ENCODE measurements at regions not wholly inside any gene's neighbourhood (a gene's known extent, or its start where the extent isn't known, plus 50 kb on each side); places are given as distances from the start of the nearest gene placed in this dataset.

- Histone ChIP-seq H3K27me3 (ENCODE audit: insufficient read depth, low read length) (no peaks in the 10 kb centered on the region), H3K27ac (ENCODE audit: low read depth, low read length) (no peak overlapping the region), H2AK5ac (ENCODE audit: low read length) (no peak overlapping the region), H4K12ac (ENCODE audit: low read depth, low read length) (no peak overlapping the region), H3K36me3 (ENCODE audit: control insufficient read depth in 1 of 2, insufficient read depth in 2 of 2, low read length in 2 of 2) (no peaks in the 10 kb centered on the region), H4K8ac (ENCODE audit: low read depth, low read length) (no peak overlapping the region), H3K4ac (ENCODE audit: low read depth, low read length) (no peak overlapping the region), H2AFZ (ENCODE audit: insufficient read depth, low read length, poor library complexity) (no peak overlapping the region), H3K79me2 (ENCODE audit: control insufficient read depth, insufficient read depth, low read length, poor library complexity) (no peaks in the 10 kb centered on the region), H2BK12ac (ENCODE audit: low read length) (no peak overlapping the region), H3K4me1 (ENCODE audit: control insufficient read depth in 1 of 2, insufficient read depth in 2 of 2, low read length in 2 of 2) (no peaks in the 10 kb centered on the region), H2BK120ac (ENCODE audit: insufficient read depth, low read length, poor library complexity) (no peak overlapping the region), H4K91ac (ENCODE audit: low read depth, low read length) (no peak overlapping the region), H3K23ac (ENCODE audit: low read length) (no peak overlapping the region), H3K18ac (ENCODE audit: low read length) (no peak overlapping the region), H3K9me3 (ENCODE audit: insufficient read depth, low read depth, low read length) (no peaks in the 10 kb centered on the region), H3K4me2 (ENCODE audit: low read length) (no peak overlapping the region), H3K4me3 (ENCODE audit: low read depth, low read length) (no peak overlapping the region), H3K14ac (ENCODE audit: low read length) (no peak overlapping the region), H3K9ac (ENCODE audit: low read length) (no peak overlapping the region), H2BK5ac (ENCODE audit: low read depth, low read length, poor library complexity) (no peak overlapping the region), H3K79me1 (ENCODE audit: low read length) (no peaks in the 10 kb centered on the region)
- peak in 1 of 2 donors; percentile 21 for DNase-seq
- no CpG with 5 or more reads among the region's 1 CpG for WGBS (ENCODE audit: extremely low coverage, insufficient coverage, insufficient read length)
Observed at GRCh38 chrX:127038065-127038464, 218.5 kb downstream of the PRR32 start.

DNA sequence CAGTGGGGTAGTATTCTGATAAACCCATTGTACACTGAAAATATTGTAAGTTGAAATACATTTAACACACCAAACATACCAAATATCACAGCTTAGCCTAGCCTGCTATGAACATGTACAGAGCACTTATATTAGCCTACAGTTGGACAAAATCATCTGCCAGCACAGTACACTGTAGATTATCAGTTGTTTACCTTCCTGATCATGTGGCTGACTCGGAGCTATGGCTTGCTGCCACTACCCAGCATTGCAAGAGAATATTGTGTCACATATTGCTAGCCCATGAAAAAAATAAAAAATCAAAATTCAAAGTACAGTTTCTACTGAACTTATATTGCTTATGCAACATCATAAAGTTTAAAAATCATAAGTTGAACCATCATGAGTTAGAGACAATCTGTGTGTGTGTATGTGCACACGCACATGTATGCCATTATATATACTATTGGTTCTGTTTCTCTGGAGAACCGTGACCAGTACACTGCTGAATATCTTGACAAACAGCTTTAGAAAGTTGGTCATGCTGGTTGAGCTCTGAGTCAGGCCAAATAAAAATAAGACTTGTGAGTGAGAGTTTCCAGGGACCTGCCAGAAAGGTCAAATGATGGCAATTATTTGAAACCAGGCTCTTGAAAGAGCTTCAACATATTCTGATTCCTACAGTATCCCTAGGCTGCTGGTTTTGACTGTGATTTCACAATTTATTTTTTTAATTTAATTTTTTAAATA is 238.5 kb downstream of the PRR32 start:
- WGBS (ENCODE audit: extremely low coverage, insufficient coverage, insufficient read length), result no CpG with 5 or more reads among the region's 3 CpGs
- Histone ChIP-seq H3K27ac (ENCODE audit: low read depth, low read length) (no peak overlapping the region), H3K9ac (ENCODE audit: low read length) (no peak overlapping the region), H3K79me2 (ENCODE audit: control insufficient read depth, insufficient read depth, low read length, poor library complexity) (no peaks in the 10 kb centered on the region), H2BK120ac (ENCODE audit: insufficient read depth, low read length, poor library complexity) (no peak overlapping the region), H3K18ac (ENCODE audit: low read length) (no peak overlapping the region), H3K14ac (ENCODE audit: low read length) (no peak overlapping the region), H3K4me1 (ENCODE audit: control insufficient read depth in 1 of 2, insufficient read depth in 2 of 2, low read length in 2 of 2) (no peaks in the 10 kb centered on the region), H3K4me2 (ENCODE audit: low read length) (no peak overlapping the region), H3K23ac (ENCODE audit: low read length) (no peak overlapping the region), H2BK12ac (ENCODE audit: low read length) (no peak overlapping the region), H3K9me3 (ENCODE audit: insufficient read depth, low read depth, low read length) (no peaks in the 10 kb centered on the region), H3K27me3 (ENCODE audit: insufficient read depth, low read length) (no peaks in the 10 kb centered on the region), H4K12ac (ENCODE audit: low read depth, low read length) (no peak overlapping the region), H2AK5ac (ENCODE audit: low read length) (no peak overlapping the region), H3K36me3 (ENCODE audit: control insufficient read depth in 1 of 2, insufficient read depth in 2 of 2, low read length in 2 of 2) (no peaks in the 10 kb centered on the region), H3K79me1 (ENCODE audit: low read length) (no peaks in the 10 kb centered on the region), H3K4me3 (ENCODE audit: low read depth, low read length) (no peak overlapping the region), H4K8ac (ENCODE audit: low read depth, low read length) (no peak overlapping the region), H4K91ac (ENCODE audit: low read depth, low read length) (no peak overlapping the region), H2BK5ac (ENCODE audit: low read depth, low read length, poor library complexity) (no peak overlapping the region), H2AFZ (ENCODE audit: insufficient read depth, low read length, poor library complexity) (no peak overlapping the region), H3K4ac (ENCODE audit: low read depth, low read length) (no peak overlapping the region)
- DNase-seq, result no peak

- no peak overlapping the region for H2AFZ ChIP-seq (ENCODE audit: insufficient read depth, low read length, poor library complexity)
- no peak overlapping the region for H3K18ac ChIP-seq (ENCODE audit: low read length)
- no peak overlapping the region for H3K14ac ChIP-seq (ENCODE audit: low read length)
- H3K4me1 ChIP-seq (ENCODE audit: control insufficient read depth in 1 of 2, insufficient read depth in 2 of 2, low read length in 2 of 2), result no peaks in the 10 kb centered on the region
- H3K79me1 ChIP-seq (ENCODE audit: low read length), result no peaks in the 10 kb centered on the region
- H2BK5ac ChIP-seq (ENCODE audit: low read depth, low read length, poor library complexity), result no peak overlapping the region
- no peak overlapping the region for H3K9ac ChIP-seq (ENCODE audit: low read length)
- no peaks in the 10 kb centered on the region for H3K79me2 ChIP-seq (ENCODE audit: control insufficient read depth, insufficient read depth, low read length, poor library complexity)
- no peak overlapping the region for H3K23ac ChIP-seq (ENCODE audit: low read length)
- H3K27ac ChIP-seq (ENCODE audit: low read depth, low read length), result no peak overlapping the region
- H3K4ac ChIP-seq (ENCODE audit: low read depth, low read length), result no peak overlapping the region
- no peak overlapping the region for H3K4me2 ChIP-seq (ENCODE audit: low read length)
- H3K27me3 ChIP-seq (ENCODE audit: insufficient read depth, low read length), result no peaks in the 10 kb centered on the region
- no peaks in the 10 kb centered on the region for H3K36me3 ChIP-seq (ENCODE audit: control insufficient read depth in 1 of 2, insufficient read depth in 2 of 2, low read length in 2 of 2)
- no peak overlapping the region for H2BK12ac ChIP-seq (ENCODE audit: low read length)
- no peak overlapping the region for H4K12ac ChIP-seq (ENCODE audit: low read depth, low read length)
- no peak overlapping the region for H2AK5ac ChIP-seq (ENCODE audit: low read length)
- no peak overlapping the region for H4K91ac ChIP-seq (ENCODE audit: low read depth, low read length)
- DNase-seq, result no peak
- WGBS (ENCODE audit: extremely low coverage, insufficient coverage, insufficient read length), result no CpG with 5 or more reads among the region's 2 CpGs
- H3K9me3 ChIP-seq (ENCODE audit: insufficient read depth, low read depth, low read length), result no peaks in the 10 kb centered on the region
- H3K4me3 ChIP-seq (ENCODE audit: low read depth, low read length), result no peak overlapping the region
- no peak overlapping the region for H2BK120ac ChIP-seq (ENCODE audit: insufficient read depth, low read length, poor library complexity)
- H4K8ac ChIP-seq (ENCODE audit: low read depth, low read length), result no peak overlapping the region
Observed at GRCh38 chrX:127085939-127086338, 266.4 kb downstream of the PRR32 start.

DNA sequence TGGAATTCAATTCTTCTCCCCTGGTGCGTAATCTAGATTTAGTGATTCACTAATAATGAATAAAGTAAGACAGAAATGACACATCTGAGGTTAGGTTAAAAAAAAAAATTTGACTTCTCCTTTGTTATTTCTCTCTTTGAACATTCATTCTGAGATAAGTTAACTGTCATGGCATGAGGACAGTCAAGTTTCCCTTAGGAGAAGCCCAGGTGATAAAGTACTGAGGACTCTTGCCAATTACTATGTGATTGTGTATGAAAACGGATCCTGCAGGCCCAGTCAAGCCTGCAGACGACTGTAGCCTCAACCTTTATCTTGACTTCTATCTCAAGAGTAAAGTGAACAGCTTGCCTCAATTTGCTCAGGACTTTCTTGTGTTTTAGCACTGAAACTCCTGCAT is 293.2 kb downstream of the PRR32 start:
- no CpG with 5 or more reads among the region's 3 CpGs for WGBS (ENCODE audit: extremely low coverage, insufficient coverage, insufficient read length)
- H3K27me3 ChIP-seq (ENCODE audit: insufficient read depth, low read length), result no peaks in the 10 kb centered on the region
- H3K23ac ChIP-seq (ENCODE audit: low read length), result no peak overlapping the region
- H2AFZ ChIP-seq (ENCODE audit: insufficient read depth, low read length, poor library complexity), result no peak overlapping the region
- no peak overlapping the region for H3K9ac ChIP-seq (ENCODE audit: low read length)
- no peak overlapping the region for H3K18ac ChIP-seq (ENCODE audit: low read length)
- no peak overlapping the region for H2BK12ac ChIP-seq (ENCODE audit: low read length)
- H4K91ac ChIP-seq (ENCODE audit: low read depth, low read length), result no peak overlapping the region
- no peaks in the 10 kb centered on the region for H3K4me1 ChIP-seq (ENCODE audit: control insufficient read depth in 1 of 2, insufficient read depth in 2 of 2, low read length in 2 of 2)
- no peak overlapping the region for H3K27ac ChIP-seq (ENCODE audit: low read depth, low read length)
- peak in 1 of 2 donors; percentile 28 for DNase-seq
- no peaks in the 10 kb centered on the region for H3K79me2 ChIP-seq (ENCODE audit: control insufficient read depth, insufficient read depth, low read length, poor library complexity)
- no peak overlapping the region for H2BK120ac ChIP-seq (ENCODE audit: insufficient read depth, low read length, poor library complexity)
- H4K12ac ChIP-seq (ENCODE audit: low read depth, low read length), result no peak overlapping the region
- no peaks in the 10 kb centered on the region for H3K36me3 ChIP-seq (ENCODE audit: control insufficient read depth in 1 of 2, insufficient read depth in 2 of 2, low read length in 2 of 2)
- H2BK5ac ChIP-seq (ENCODE audit: low read depth, low read length, poor library complexity), result no peak overlapping the region
- no peak overlapping the region for H4K8ac ChIP-seq (ENCODE audit: low read depth, low read length)
- no peak overlapping the region for H2AK5ac ChIP-seq (ENCODE audit: low read length)
- H3K4me2 ChIP-seq (ENCODE audit: low read length), result no peak overlapping the region
- H3K9me3 ChIP-seq (ENCODE audit: insufficient read depth, low read depth, low read length), result no peaks in the 10 kb centered on the region
- no peaks in the 10 kb centered on the region for H3K79me1 ChIP-seq (ENCODE audit: low read length)
- no peak overlapping the region for H3K14ac ChIP-seq (ENCODE audit: low read length)
- H3K4ac ChIP-seq (ENCODE audit: low read depth, low read length), result no peak overlapping the region
- H3K4me3 ChIP-seq (ENCODE audit: low read depth, low read length), result no peak overlapping the region

Measured in trophoblast cell (in vitro differentiated cells and primary cell).